ENCODE measurements at regions not wholly inside any gene's neighbourhood (a gene's known extent, or its start where the extent isn't known, plus 50 kb on each side); places are given as distances from the start of the nearest gene placed in this dataset.

GRCh38 chr6:150299873-150300485 lies 68.8 kb upstream of the IYD start:
- Histone ChIP-seq H3K4me3 (no peak overlapping the region), H3K4me1 (no peaks in the 10 kb centered on the region), H3K36me3 (no peaks in the 10 kb centered on the region), H3K27ac (no peak overlapping the region), H3K27me3 (no peaks in the 10 kb centered on the region), H3K9me3 (peaks cover 0 to 20% (median 12%) of the 10 kb centered on the region in 12 donors)
- DNase-seq: peak in 2 of 5 donors; percentile 27 to 47
- 57 to 75% (median 67%) methylated on average over 10 of the region's 10 CpGs for WGBS, 4 donors
- peak; percentile 45 to 67 (median 52) for ATAC-seq
- TF ChIP-seq, protein P1, sequence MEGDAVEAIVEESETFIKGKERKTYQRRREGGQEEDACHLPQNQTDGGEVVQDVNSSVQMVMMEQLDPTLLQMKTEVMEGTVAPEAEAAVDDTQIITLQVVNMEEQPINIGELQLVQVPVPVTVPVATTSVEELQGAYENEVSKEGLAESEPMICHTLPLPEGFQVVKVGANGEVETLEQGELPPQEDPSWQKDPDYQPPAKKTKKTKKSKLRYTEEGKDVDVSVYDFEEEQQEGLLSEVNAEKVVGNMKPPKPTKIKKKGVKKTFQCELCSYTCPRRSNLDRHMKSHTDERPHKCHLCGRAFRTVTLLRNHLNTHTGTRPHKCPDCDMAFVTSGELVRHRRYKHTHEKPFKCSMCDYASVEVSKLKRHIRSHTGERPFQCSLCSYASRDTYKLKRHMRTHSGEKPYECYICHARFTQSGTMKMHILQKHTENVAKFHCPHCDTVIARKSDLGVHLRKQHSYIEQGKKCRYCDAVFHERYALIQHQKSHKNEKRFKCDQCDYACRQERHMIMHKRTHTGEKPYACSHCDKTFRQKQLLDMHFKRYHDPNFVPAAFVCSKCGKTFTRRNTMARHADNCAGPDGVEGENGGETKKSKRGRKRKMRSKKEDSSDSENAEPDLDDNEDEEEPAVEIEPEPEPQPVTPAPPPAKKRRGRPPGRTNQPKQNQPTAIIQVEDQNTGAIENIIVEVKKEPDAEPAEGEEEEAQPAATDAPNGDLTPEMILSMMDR (IDR thresholded peaks at IDR 0.05): no peak
- TF ChIP-seq POLR2A (IDR thresholded peaks at IDR 0.05): no peak
- intact Hi-C loops (cut with DNase I): no loop called here

GRCh38 chr6:150301846-150302519 lies 66.8 kb upstream of the IYD start:
- Histone ChIP-seq H3K4me1 (no peaks in the 10 kb centered on the region), H3K27ac (no peak overlapping the region), H3K27me3 (no peaks in the 10 kb centered on the region), H3K36me3 (no peaks in the 10 kb centered on the region), H3K4me3 (no peak overlapping the region), H3K9me3 (peaks cover 0 to 15% (median 10%) of the 10 kb centered on the region in 12 donors)
- 93 to 98% (median 95%) methylated on average over 5 to 6 of the region's 6 CpGs for WGBS, 4 donors
- intact Hi-C loops (cut with DNase I): no loop called here
- ATAC-seq: peak in 1 of 4 donors; percentile 25
- no peak for TF ChIP-seq POLR2A (IDR thresholded peaks at IDR 0.05)
- TF ChIP-seq, protein P1 (IDR thresholded peaks at IDR 0.05): no peak
- DNase-seq: no peak

- no peak for TF ChIP-seq POLR2A (IDR thresholded peaks at IDR 0.05)
- H3K27me3 ChIP-seq: no peaks in the 10 kb centered on the region
- no peaks in the 10 kb centered on the region for H3K36me3 ChIP-seq
- ATAC-seq (peak in 1 of 4 donors; percentile 53), DNase-seq (no peak)
- H3K4me1 ChIP-seq: no peaks in the 10 kb centered on the region
- H3K9me3 ChIP-seq: peaks cover 0 to 8% (median 4%) of the 10 kb centered on the region in 12 donors
- no peak overlapping the region for H3K27ac ChIP-seq
- 67 to 84% (median 75%) methylated on average over 6 to 7 of the region's 7 CpGs for WGBS, 4 donors
- intact Hi-C loops (cut with DNase I): no loop called here
- H3K4me3 ChIP-seq: no peak overlapping the region
Observed at GRCh38 chr6:150302520-150303176, 66.2 kb upstream of the IYD start.

GRCh38 chr6:150303256-150303655 lies 65.6 kb upstream of the IYD start:
- no peak overlapping the region for H3K27ac ChIP-seq
- DNase-seq (no peak), ATAC-seq (no peak)
- intact Hi-C loops (cut with DNase I): no loop called here
- H3K4me1 ChIP-seq: no peaks in the 10 kb centered on the region
- no peaks in the 10 kb centered on the region for H3K27me3 ChIP-seq
- no peaks in the 10 kb centered on the region for H3K36me3 ChIP-seq
- H3K9me3 ChIP-seq: peaks cover 0 to 2% (median under 1%) of the 10 kb centered on the region in 12 donors
- WGBS, 4 donors: 83 to 90% (median 89%) methylated on average over 2 of the region's 2 CpGs
- no peak overlapping the region for H3K4me3 ChIP-seq
- TF ChIP-seq, protein P1 (IDR thresholded peaks at IDR 0.05): no peak
- TF ChIP-seq POLR2A (IDR thresholded peaks at IDR 0.05): no peak

Measured in heart left ventricle (tissue), 16 donors.